ENCODE measurements at regions not wholly inside any gene's neighbourhood (a gene's known extent, or its start where the extent isn't known, plus 50 kb on each side); places are given as distances from the start of the nearest gene placed in this dataset.
"Not testable (repeated sequence)": the region's sequence is repeated elsewhere in the genome, so short reads cannot be mapped to it uniquely, and the experiment has no call there.

- Mint-ChIP-seq H3K4me1 (peaks cover 20% of the 10 kb centered on the region), H3K36me3 (no peaks in the 10 kb centered on the region), H3K27me3 (ENCODE audit: low read depth) (no peaks in the 10 kb centered on the region), H3K27ac (no peak overlapping the region), H3K4me3 (no peak overlapping the region), H3K9me3 (peaks cover 14% of the 10 kb centered on the region)
- DNase-seq (ENCODE audit: low spot score in 2 of 2, unreplicated experiment in 2 of 2) = no peak
- no peak for TF ChIP-seq CTCF (IDR thresholded peaks at IDR 0.05; ENCODE audit: unreplicated experiment)
These were observed 133.0 kb downstream of the ZNF608 start for GRCh38 chr5:124613273-124613953.

GRCh38 chr5:124612023-124612422 is 134.4 kb downstream of the ZNF608 start:
- no peak overlapping the region for H3K27ac Mint-ChIP-seq
- no peak for DNase-seq (ENCODE audit: low spot score in 2 of 2, unreplicated experiment in 2 of 2)
- TF ChIP-seq CTCF (IDR thresholded peaks at IDR 0.05; ENCODE audit: unreplicated experiment) = no peak
- H3K36me3 Mint-ChIP-seq = no peaks in the 10 kb centered on the region
- no peak overlapping the region for H3K4me3 Mint-ChIP-seq
- H3K27me3 Mint-ChIP-seq (ENCODE audit: low read depth) = no peaks in the 10 kb centered on the region
- H3K9me3 Mint-ChIP-seq = peaks cover 16% of the 10 kb centered on the region
- peaks cover 20% of the 10 kb centered on the region for H3K4me1 Mint-ChIP-seq

GRCh38 chr5:124611262-124611661 is 135.2 kb downstream of the ZNF608 start:
- not testable (repeated sequence) for H3K27me3 Mint-ChIP-seq (ENCODE audit: low read depth); DNase-seq (ENCODE audit: low spot score in 2 of 2, unreplicated experiment in 2 of 2); H3K27ac Mint-ChIP-seq; H3K36me3 Mint-ChIP-seq; H3K4me3 Mint-ChIP-seq
- peaks cover 16% of the 10 kb centered on the region for H3K9me3 Mint-ChIP-seq
- peaks cover 20% of the 10 kb centered on the region for H3K4me1 Mint-ChIP-seq

GRCh38 chr5:124609685-124610084 is 136.8 kb downstream of the ZNF608 start:
- H3K27ac Mint-ChIP-seq; DNase-seq (ENCODE audit: low spot score in 2 of 2, unreplicated experiment in 2 of 2); H3K36me3 Mint-ChIP-seq; H3K4me3 Mint-ChIP-seq; H3K27me3 Mint-ChIP-seq (ENCODE audit: low read depth): not testable (repeated sequence)
- Mint-ChIP-seq H3K4me1 (peaks cover 14% of the 10 kb centered on the region), H3K9me3 (peaks cover 16% of the 10 kb centered on the region)

- no peaks in the 10 kb centered on the region for H3K36me3 Mint-ChIP-seq
- no peak overlapping the region for H3K4me3 Mint-ChIP-seq
- H3K9me3 Mint-ChIP-seq = peaks cover 16% of the 10 kb centered on the region
- H3K27ac Mint-ChIP-seq = no peak overlapping the region
- no peak for DNase-seq (ENCODE audit: low spot score in 2 of 2, unreplicated experiment in 2 of 2)
- no peak for TF ChIP-seq CTCF (IDR thresholded peaks at IDR 0.05; ENCODE audit: unreplicated experiment)
- H3K4me1 Mint-ChIP-seq = peaks cover 15% of the 10 kb centered on the region
- H3K27me3 Mint-ChIP-seq (ENCODE audit: low read depth) = no peaks in the 10 kb centered on the region
These were observed 139.9 kb downstream of the ZNF608 start for GRCh38 chr5:124606543-124606942.

GRCh38 chr5:124606093-124606492 is 140.3 kb downstream of the ZNF608 start:
- no peak for TF ChIP-seq CTCF (IDR thresholded peaks at IDR 0.05; ENCODE audit: unreplicated experiment)
- H3K27me3 Mint-ChIP-seq (ENCODE audit: low read depth) = no peaks in the 10 kb centered on the region
- peaks cover 15% of the 10 kb centered on the region for H3K4me1 Mint-ChIP-seq
- peaks cover 16% of the 10 kb centered on the region for H3K9me3 Mint-ChIP-seq
- no peak overlapping the region for H3K27ac Mint-ChIP-seq
- H3K36me3 Mint-ChIP-seq = no peaks in the 10 kb centered on the region
- H3K4me3 Mint-ChIP-seq = no peak overlapping the region
- no peak for DNase-seq (ENCODE audit: low spot score in 2 of 2, unreplicated experiment in 2 of 2)

GRCh38 chr5:124605541-124605940 is 140.9 kb downstream of the ZNF608 start:
- no peak for DNase-seq (ENCODE audit: low spot score in 2 of 2, unreplicated experiment in 2 of 2)
- no peak overlapping the region for H3K4me3 Mint-ChIP-seq
- no peaks in the 10 kb centered on the region for H3K36me3 Mint-ChIP-seq
- peaks cover 12% of the 10 kb centered on the region for H3K9me3 Mint-ChIP-seq
- TF ChIP-seq CTCF (IDR thresholded peaks at IDR 0.05; ENCODE audit: unreplicated experiment) = no peak
- no peak overlapping the region for H3K27ac Mint-ChIP-seq
- no peaks in the 10 kb centered on the region for H3K27me3 Mint-ChIP-seq (ENCODE audit: low read depth)
- H3K4me1 Mint-ChIP-seq = peaks cover 15% of the 10 kb centered on the region
